Fibroblast of lung (primary cell): ENCODE measurements at regions not wholly inside any gene's neighbourhood (a gene's known extent, or its start where the extent isn't known, plus 50 kb on each side); places are given as distances from the start of the nearest gene placed in this dataset.

Source experiments
- DNase-seq, 2 donors: peaks; one replicate each; pipeline versions ENCODE4 v3.0.0 to v3.0.0-alpha.2; 2010; ENCODE audit warnings: low read depth in 2 of 2
- H2AFZ ChIP-seq: 2 replicates; pipeline ENCODE4 v1.5.1; 2012; ENCODE audit warnings: low read length, control low read depth, inconsistent platforms
- H3K27ac ChIP-seq: 2 replicates; pipeline ENCODE4 v1.5.1; 2011; ENCODE audit warnings: low read length, control low read depth; ENCODE audit not compliant: insufficient read depth
- H3K27me3 ChIP-seq: 2 replicates; pipeline ENCODE4 v1.5.1; 2011; ENCODE audit warnings: mild to moderate bottlenecking, low read length; ENCODE audit not compliant: control insufficient read depth, insufficient read depth
- H3K36me3 ChIP-seq: 2 replicates; pipeline ENCODE4 v1.5.1; 2011; ENCODE audit warnings: low read length; ENCODE audit not compliant: control insufficient read depth, insufficient read depth
- H3K4me1 ChIP-seq: 2 replicates; pipeline ENCODE4 v1.5.1; 2011; ENCODE audit warnings: low read length; ENCODE audit not compliant: control insufficient read depth, insufficient read depth; ENCODE audit errors: extremely low read depth
- H3K4me2 ChIP-seq: 2 replicates; pipeline ENCODE4 v1.5.1; 2011; ENCODE audit warnings: low read length, control low read depth; ENCODE audit not compliant: insufficient read depth; ENCODE audit errors: extremely low read depth
- H3K4me3 ChIP-seq, 4 experiments: fragments of 200-600 bp in 1 of 4; sonication (generic) in 1 of 4; replicated peaks in 1 of 4; 2 replicates each; pipeline ENCODE4 v1.5.1; 2011 to 2016; ENCODE audit warnings: low read length in 4 of 4, low read depth in 3 of 4, mild to moderate bottlenecking in 3 of 4, control low read depth in 2 of 4, inconsistent platforms in 1 of 4, mixed read lengths in 1 of 4; ENCODE audit not compliant: insufficient read depth in 1 of 4; ENCODE audit errors: control extremely low read depth in 1 of 4
- H3K79me2 ChIP-seq: 2 replicates; pipeline ENCODE4 v1.5.1; 2012; ENCODE audit warnings: mild to moderate bottlenecking, low read length, inconsistent platforms; ENCODE audit not compliant: control insufficient read depth, insufficient read depth
- H3K9ac ChIP-seq: 2 replicates; pipeline ENCODE4 v1.5.1; 2011; ENCODE audit warnings: mild to moderate bottlenecking, low read length, control low read depth; ENCODE audit not compliant: insufficient read depth
- H3K9me3 ChIP-seq: 2 replicates; pipeline ENCODE4 v1.5.1; 2012; ENCODE audit warnings: low read depth, low read length; ENCODE audit not compliant: control insufficient read depth, insufficient read depth
- H4K20me1 ChIP-seq: 2 replicates; pipeline ENCODE4 v1.5.1; 2011; ENCODE audit warnings: low read length; ENCODE audit not compliant: control insufficient read depth, insufficient read depth; ENCODE audit errors: extremely low read depth
- CTCF ChIP-seq, 2 donors: IDR thresholded peaks in 1 of 2; conservative IDR thresholded peaks in 1 of 2; 1 replicate in 1 of 2; 2 replicates in 1 of 2; pipeline ENCODE4 v1.5.1; 2011 to 2012; ENCODE audit warnings: low read length in 2 of 2, control low read depth in 1 of 2, inconsistent platforms in 1 of 2, low read depth in 1 of 2, mild to moderate bottlenecking in 1 of 2
- EZH2 ChIP-seq: IDR thresholded peaks from 2 replicates; pipeline ENCODE4 v1.5.1; 2012; ENCODE audit warnings: low read length, control low read depth, mild to moderate bottlenecking; ENCODE audit errors: missing control alignments

- H3K9ac ChIP-seq: no peak overlapping the region
- H3K36me3 ChIP-seq: no peaks in the 10 kb centered on the region
- H3K27me3 ChIP-seq: no peaks in the 10 kb centered on the region
- no peak for TF ChIP-seq EZH2
- TF ChIP-seq CTCF (conservative IDR thresholded peaks at IDR 0.05 in 1 of 2, IDR thresholded peaks at IDR 0.05 in 1 of 2; ENCODE audit: low read depth in 1 of 2, low read length in 2 of 2): no peak
- H3K27ac ChIP-seq: no peak overlapping the region
- H3K4me2 ChIP-seq: no peak overlapping the region
- H4K20me1 ChIP-seq: no peaks in the 10 kb centered on the region
- H3K4me1 ChIP-seq: no peaks in the 10 kb centered on the region
- H3K79me2 ChIP-seq: no peaks in the 10 kb centered on the region
- H3K9me3 ChIP-seq: no peaks in the 10 kb centered on the region
- DNase-seq: no peak
- H2AFZ ChIP-seq: no peak overlapping the region
- no peak overlapping the region for H3K4me3 ChIP-seq
Observed at GRCh38 chr5:76025069-76025468, 58.1 kb upstream of the SV2C start.

- H3K36me3 ChIP-seq: no peaks in the 10 kb centered on the region
- no peaks in the 10 kb centered on the region for H3K79me2 ChIP-seq
- no peaks in the 10 kb centered on the region for H4K20me1 ChIP-seq
- H3K27me3 ChIP-seq: no peaks in the 10 kb centered on the region
- H3K9me3 ChIP-seq: no peaks in the 10 kb centered on the region
- TF ChIP-seq CTCF (conservative IDR thresholded peaks at IDR 0.05 in 1 of 2, IDR thresholded peaks at IDR 0.05 in 1 of 2; ENCODE audit: low read depth in 1 of 2, low read length in 2 of 2): no peak
- TF ChIP-seq EZH2: no peak
- no peaks in the 10 kb centered on the region for H3K4me1 ChIP-seq
- no peak overlapping the region for H3K4me2 ChIP-seq
- H3K4me3 ChIP-seq: no peak overlapping the region
- no peak overlapping the region for H3K27ac ChIP-seq
- no peak for DNase-seq
- H2AFZ ChIP-seq: no peak overlapping the region
- H3K9ac ChIP-seq: no peak overlapping the region
Observed at GRCh38 chr5:76022611-76023010, 60.6 kb upstream of the SV2C start.

DNA sequence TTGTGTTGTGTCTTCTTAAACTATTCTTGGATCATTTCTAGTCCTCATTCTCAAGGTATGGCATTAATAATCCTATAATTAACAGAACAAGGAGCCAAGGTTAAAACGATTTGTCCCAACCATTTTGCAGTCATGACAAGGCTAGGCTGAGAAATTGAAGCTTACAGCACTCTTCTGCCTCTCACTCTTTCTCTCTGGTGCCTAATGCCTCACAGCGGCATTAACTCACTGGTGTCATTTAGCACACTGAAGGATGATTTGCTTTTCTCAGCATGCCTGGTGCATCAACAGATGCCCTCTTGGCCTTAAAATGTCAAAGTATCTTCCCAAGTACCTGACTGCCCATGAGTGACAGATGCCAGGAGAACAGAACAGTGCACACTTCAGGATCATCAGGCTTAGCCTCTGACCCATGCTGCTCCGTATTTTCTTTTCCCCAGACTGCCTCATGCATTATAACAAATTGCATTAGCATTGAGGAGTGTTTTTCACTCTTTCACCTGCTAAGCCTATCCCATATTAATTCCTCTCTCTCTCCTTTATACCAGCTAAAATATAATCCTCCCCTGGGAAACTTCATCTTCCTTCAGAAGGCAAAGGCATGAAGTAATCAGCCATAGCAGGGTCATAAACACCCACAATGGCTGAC, 61.1 kb upstream of the SV2C start:
- Histone ChIP-seq H3K36me3 (no peaks in the 10 kb centered on the region), H3K9ac (no peak overlapping the region), H3K4me1 (no peaks in the 10 kb centered on the region), H2AFZ (no peak overlapping the region), H3K4me2 (no peak overlapping the region), H3K27me3 (no peaks in the 10 kb centered on the region), H3K4me3 (no peak overlapping the region), H4K20me1 (no peaks in the 10 kb centered on the region), H3K9me3 (no peaks in the 10 kb centered on the region), H3K27ac (no peak overlapping the region), H3K79me2 (no peaks in the 10 kb centered on the region)
- no peak for DNase-seq
- no peak for TF ChIP-seq CTCF (conservative IDR thresholded peaks at IDR 0.05 in 1 of 2, IDR thresholded peaks at IDR 0.05 in 1 of 2; ENCODE audit: low read depth in 1 of 2, low read length in 2 of 2)
- TF ChIP-seq EZH2: no peak
